Mucosa of descending colon (tissue), 3 donors: ENCODE measurements at regions not wholly inside any gene's neighbourhood (a gene's known extent, or its start where the extent isn't known, plus 50 kb on each side); places are given as distances from the start of the nearest gene placed in this dataset.

Source experiments
- ATAC-seq: fragments of 200-7000 bp; cut with Tn5 transposase; one replicate; pipeline ENCODE4 v1.9.1; 2020; ENCODE audit warnings: mild to moderate bottlenecking, moderate library complexity
- DNase-seq, 3 donors: peaks; one replicate each; pipeline ENCODE4 v3.0.0-alpha.2; 2020
- H3K36me3 ChIP-seq: fragments of 200-600 bp; one replicate; pipeline ENCODE4 v1.8.0; 2021; ENCODE audit warnings: low read depth, mild to moderate bottlenecking
- H3K4me1 ChIP-seq: fragments of 200-600 bp; one replicate; pipeline ENCODE4 v1.8.0; 2021; ENCODE audit warnings: low read depth, mild to moderate bottlenecking
- H3K4me3 ChIP-seq: fragments of 200-600 bp; one replicate; pipeline ENCODE4 v1.8.0; 2021; ENCODE audit warnings: mild to moderate bottlenecking
- H3K9me3 ChIP-seq: fragments of 200-600 bp; one replicate; pipeline ENCODE4 v1.8.0; 2021; ENCODE audit warnings: mild to moderate bottlenecking
- CTCF ChIP-seq: fragments of 200-600 bp; IDR thresholded peaks from one replicate; pipeline ENCODE4 v1.8.0; 2022; ENCODE audit warnings: antibody characterized with exemption, mild to moderate bottlenecking
- intact Hi-C, 2 donors: fragments of 100-400 bp; cut with DNase I in 1 of 2; cut with micrococcal nuclease in 1 of 2; formaldehyde crosslinking; loops; one replicate each; pipeline versions ENCODE4 v1.11.0 to v1.11.1; 2022; cut with DNase I, micrococcal nuclease
- donor health status: DM: no; HTN: no; CAD: no; lungs with moderate emphysema.
- donor health status: DM: no; HTN: no; CAD: no.
- donor health status: DM: no; HTN: yes; CAD: no.

- Histone ChIP-seq H3K4me3 (no peak overlapping the region), H3K9me3 (no peaks in the 10 kb centered on the region), H3K4me1 (no peaks in the 10 kb centered on the region), H3K36me3 (no peaks in the 10 kb centered on the region)
- ATAC-seq (no peak), DNase-seq (no peak)
- intact Hi-C loops: no loop called here
- no peak for TF ChIP-seq CTCF
Measured at GRCh38 chr12:115311875-115312274, 627.9 kb upstream of the TBX3 start.

- H3K4me1 ChIP-seq: no peaks in the 10 kb centered on the region
- ATAC-seq (no peak), DNase-seq (no peak)
- no peak for TF ChIP-seq CTCF
- H3K9me3 ChIP-seq: no peaks in the 10 kb centered on the region
- intact Hi-C loops: no loop called here
- H3K4me3 ChIP-seq: no peak overlapping the region
- H3K36me3 ChIP-seq: no peaks in the 10 kb centered on the region
Measured at GRCh38 chr12:115308918-115309317, 624.9 kb upstream of the TBX3 start.

GRCh38 chr12:115306380-115306779 lies 622.4 kb upstream of the TBX3 start:
- Histone ChIP-seq H3K9me3 (no peaks in the 10 kb centered on the region), H3K4me3 (no peak overlapping the region), H3K4me1 (no peaks in the 10 kb centered on the region), H3K36me3 (no peaks in the 10 kb centered on the region)
- ATAC-seq: no peak
- DNase-seq: no peak
- no peak for TF ChIP-seq CTCF
- intact Hi-C loops: no loop called here

GRCh38 chr12:115305867-115306266 lies 621.9 kb upstream of the TBX3 start:
- no peak for ATAC-seq
- no peak for TF ChIP-seq CTCF
- Histone ChIP-seq H3K36me3 (no peaks in the 10 kb centered on the region), H3K9me3 (no peaks in the 10 kb centered on the region), H3K4me3 (no peak overlapping the region), H3K4me1 (no peaks in the 10 kb centered on the region)
- intact Hi-C loops: no loop called here
- DNase-seq: no peak

- intact Hi-C loops: no loop called here
- ATAC-seq: no peak
Measured at GRCh38 chr12:115305275-115305674, 621.3 kb upstream of the TBX3 start.

More at GRCh38 chr12:115305275-115305674, 621.3 kb upstream of the TBX3 start:
- no peak overlapping the region for H3K4me3 ChIP-seq
- no peak for TF ChIP-seq CTCF
- no peaks in the 10 kb centered on the region for H3K9me3 ChIP-seq
- DNase-seq: no peak
- H3K4me1 ChIP-seq: no peaks in the 10 kb centered on the region
- no peaks in the 10 kb centered on the region for H3K36me3 ChIP-seq
